GM13977 (cell line): ENCODE measurements at regions not wholly inside any gene's neighbourhood (a gene's known extent, or its start where the extent isn't known, plus 50 kb on each side); places are given as distances from the start of the nearest gene placed in this dataset.

Experiments used
- DNase-seq: peaks from one replicate; pipeline ENCODE4 v3.0.0; 2012; ENCODE audit warnings: low spot score
- CTCF ChIP-seq: IDR thresholded peaks from 2 replicates; pipeline ENCODE4 v1.5.1; 2012; ENCODE audit warnings: mild to moderate bottlenecking, control low read depth; ENCODE audit not compliant: insufficient read depth; ENCODE audit errors: extremely low read depth, missing control alignments
- in situ Hi-C: fragments of 300-500 bp; cut with MboI; formaldehyde crosslinking; loops from one replicate; pipeline ENCODE4 v1.12.0; 2022; ENCODE audit warnings: low sequenced_read_pairs, low pct_unique_long_range_greater_than_20kb, mixed read lengths, inconsistent platforms; ENCODE audit not compliant: unreplicated experiment

GRCh38 chr1:228866468-228866867 lies 131.2 kb downstream of the RHOU start:
- DNase-seq, result no peak
- no peak for TF ChIP-seq CTCF
- in situ Hi-C loops, result no loop called here

- DNase-seq, result no peak
- TF ChIP-seq CTCF, result no peak
- in situ Hi-C loops, result no loop called here
These were observed 132.1 kb downstream of the RHOU start for GRCh38 chr1:228867108-228867950.

- DNase-seq, result no peak
- TF ChIP-seq CTCF, result no peak
- in situ Hi-C loops, result no loop called here
These were observed 132.9 kb downstream of the RHOU start for GRCh38 chr1:228867951-228868730.

GRCh38 chr1:228868731-228869024 lies 133.4 kb downstream of the RHOU start:
- in situ Hi-C loops, result no loop called here
- no peak for TF ChIP-seq CTCF
- no peak for DNase-seq

GRCh38 chr1:228869312-228869824 lies 134.1 kb downstream of the RHOU start:
- in situ Hi-C loops, result no loop called here
- TF ChIP-seq CTCF, result no peak
- DNase-seq, result no peak

GRCh38 chr1:228870041-228870713 lies 134.9 kb downstream of the RHOU start:
- in situ Hi-C loops, result no loop called here
- no peak for TF ChIP-seq CTCF
- no peak for DNase-seq
